Smooth muscle cell of the brain vasculature (primary cell): ENCODE measurements at regions not wholly inside any gene's neighbourhood (a gene's known extent, or its start where the extent isn't known, plus 50 kb on each side); places are given as distances from the start of the nearest gene placed in this dataset.
A peak's percentile ranks its signal among the peaks of the same experiment; 100 is the strongest.

Experiments used
- DNase-seq: peaks from one replicate; pipeline ENCODE4 v3.0.0-alpha.2; 2012; ENCODE audit warnings: low read depth, low spot score

DNA sequence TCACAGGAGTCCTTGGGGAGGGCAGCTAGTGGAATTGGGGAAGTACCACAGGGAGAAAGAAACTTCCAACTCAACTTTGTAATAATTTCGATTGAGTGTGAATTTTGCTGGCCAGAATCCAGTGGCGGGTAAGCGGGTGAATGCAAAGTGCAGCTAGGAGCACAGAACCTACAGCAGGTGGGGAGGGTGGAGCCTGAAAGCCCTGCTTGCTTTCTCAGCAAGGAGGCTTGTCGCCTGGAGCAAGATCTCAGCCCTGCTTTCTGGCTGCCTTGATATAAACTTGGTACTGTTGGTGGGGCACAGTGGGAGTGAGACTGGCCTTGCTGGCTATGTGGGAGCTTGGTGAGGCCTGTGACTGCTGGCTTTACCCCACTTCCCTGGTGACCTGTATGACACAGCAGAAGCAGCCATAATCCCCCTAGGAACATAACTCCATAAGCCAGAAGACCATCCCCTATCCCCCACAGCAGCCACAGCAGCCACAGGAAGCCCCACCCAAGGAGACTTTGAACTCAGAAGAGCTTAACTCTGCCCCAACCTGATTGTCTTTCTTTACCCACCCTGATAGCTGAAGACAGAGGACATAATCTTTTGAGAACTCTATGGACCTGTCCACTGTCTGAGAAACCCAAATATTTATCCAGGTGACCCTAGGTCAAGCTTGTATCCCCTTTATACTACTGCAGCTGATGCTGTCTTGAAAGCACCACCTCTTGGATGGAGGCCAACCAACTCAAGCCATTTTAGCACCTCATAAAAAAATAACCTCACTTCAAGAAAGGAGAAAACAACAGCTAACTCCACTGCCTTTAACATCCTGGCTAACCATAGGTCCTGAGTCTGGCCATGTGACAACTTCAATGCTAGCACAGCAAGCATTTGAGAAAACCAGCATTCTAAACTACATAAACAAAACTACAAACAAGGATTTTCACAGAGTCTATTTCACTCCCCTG lies 87.2 kb upstream of the PDE5A start:
- no peak for DNase-seq

DNA sequence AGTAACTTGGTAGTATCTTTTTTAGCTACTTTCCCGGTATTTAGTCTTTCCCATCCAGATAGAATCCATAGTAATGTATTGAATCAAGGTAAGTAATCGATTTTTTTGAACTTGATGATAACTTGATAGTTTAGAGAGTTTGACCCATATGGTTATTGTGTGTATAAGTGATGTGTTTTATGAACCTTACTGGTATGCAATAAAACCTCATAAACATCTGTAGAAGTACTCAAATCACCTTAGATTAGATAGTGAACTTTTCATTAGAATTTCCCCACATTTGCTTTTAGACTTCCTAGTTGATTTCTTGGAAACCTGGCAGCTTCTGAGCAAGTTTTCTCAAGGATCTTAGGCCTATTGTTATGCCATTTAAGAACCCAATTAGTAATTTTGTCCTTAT lies 80.8 kb upstream of the PDE5A start:
- DNase-seq, result no peak

DNA sequence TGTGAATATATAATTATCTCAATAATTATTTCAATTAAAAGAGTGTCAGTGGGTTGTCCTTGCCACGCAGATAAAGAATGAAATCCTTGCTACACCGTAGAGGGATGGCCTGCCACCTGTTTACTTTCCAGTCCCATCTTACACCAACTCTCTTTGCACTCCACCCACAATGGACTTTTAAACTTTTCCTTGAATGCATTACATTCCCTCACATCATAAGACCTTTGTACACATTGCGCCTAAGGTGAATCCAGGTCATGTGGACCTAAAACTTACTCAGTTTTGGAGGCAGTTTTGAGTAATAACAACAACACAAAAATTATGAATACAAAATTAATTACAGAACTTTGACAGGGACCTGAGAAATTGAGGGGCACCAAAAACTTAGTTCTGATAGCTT lies 78.7 kb upstream of the PDE5A start:
- DNase-seq, result no peak

DNA sequence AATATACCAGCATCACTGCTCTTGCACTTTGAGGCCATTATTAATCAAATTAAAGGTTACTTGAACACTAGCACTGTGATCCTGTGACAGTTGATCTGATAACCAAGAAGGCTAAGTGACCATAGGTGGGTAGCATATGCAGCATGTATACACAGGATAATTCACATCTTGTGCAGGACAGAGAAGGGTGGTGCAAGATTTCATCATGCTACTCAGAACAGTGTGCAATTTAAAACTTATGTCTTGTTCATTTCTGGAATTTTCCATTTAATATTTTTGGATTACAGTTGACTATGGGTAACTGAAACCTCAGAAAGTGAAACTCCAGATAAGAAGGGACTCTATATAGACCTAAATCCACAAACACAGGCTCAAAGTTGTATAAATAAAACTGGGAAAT lies 78.2 kb upstream of the PDE5A start:
- no peak for DNase-seq

DNA sequence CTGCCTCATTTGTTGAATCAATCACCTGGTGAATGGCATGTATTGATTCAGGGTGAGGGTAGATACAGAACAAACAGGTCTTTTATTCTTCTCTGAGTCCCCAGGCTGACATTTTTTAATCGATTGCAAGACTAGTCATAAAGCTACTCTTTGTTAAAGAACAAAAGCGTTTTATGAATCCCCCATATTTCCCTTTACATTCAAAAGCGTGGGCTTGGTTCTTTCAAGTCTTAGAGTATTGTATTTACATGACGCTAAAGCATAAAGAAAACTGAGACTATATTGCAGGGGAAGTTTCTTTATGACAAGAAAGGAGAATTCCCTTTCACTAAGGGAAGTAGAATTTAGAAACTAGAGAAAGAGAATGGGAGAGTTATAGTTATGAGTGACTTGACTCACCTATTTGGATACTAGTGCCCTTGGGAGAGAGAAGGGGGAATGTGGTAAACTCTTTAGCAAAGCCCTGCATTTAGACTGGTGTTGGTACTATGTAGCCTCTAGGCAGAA lies 69.3 kb upstream of the PDE5A start:
- DNase-seq, result no peak

DNA sequence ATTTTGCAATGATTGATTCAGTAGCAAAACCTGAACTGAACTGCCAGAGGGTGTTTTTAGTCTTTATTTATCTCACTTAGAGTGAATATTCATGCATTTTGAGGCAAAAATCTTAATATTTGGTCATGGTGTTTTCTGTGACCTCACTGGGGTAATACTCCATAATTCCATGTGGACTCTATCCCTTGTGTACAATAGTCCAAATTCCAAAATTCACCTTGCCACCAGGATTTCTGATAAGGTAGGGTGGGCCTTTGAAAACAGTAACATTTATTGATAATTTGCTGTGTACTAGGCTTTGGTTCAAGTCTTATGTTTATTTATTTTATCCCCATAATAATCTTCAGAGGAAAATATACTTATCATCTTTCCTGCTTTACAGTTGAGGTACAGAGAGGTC lies 68.4 kb upstream of the PDE5A start:
- DNase-seq, result no peak

DNA sequence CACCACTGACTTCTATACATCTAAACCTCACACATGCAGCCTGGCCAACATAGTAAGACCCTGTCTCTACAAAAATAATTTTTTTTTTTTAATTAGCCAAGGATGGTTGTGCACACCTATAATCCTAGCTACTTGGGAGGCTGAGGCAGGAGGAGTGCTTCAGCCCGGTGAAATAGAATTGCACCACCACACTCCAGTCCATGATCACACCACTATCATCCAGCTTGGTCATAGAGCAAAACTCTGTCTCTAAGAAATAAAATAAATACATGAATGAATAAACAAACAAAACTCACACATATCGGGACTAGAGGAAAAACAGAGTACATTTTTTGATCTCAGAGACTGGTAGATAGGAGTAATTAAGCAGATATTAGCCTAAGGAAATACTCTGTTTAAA lies 66.6 kb upstream of the PDE5A start:
- no peak for DNase-seq

DNA sequence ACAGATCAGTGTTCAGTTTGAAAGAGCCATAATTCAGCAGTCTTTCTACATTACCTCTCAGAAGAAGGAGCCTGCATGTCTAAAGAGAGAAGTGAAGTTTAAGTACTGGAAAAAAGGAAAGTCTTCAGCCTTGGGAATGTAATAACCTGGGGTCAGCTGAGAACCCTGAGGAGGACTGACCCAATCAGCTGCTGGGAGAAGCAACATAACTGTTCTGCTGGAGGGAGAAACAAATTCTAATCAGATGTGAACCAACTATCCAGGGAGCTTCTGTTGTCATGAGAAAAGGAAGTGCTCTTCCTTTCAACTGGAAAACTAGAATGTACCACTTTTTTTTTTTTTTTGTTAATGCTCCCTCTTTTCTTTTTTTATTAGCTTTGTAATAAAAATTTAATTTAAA lies 64.5 kb upstream of the PDE5A start:
- DNase-seq, result peak; percentile 32

DNA sequence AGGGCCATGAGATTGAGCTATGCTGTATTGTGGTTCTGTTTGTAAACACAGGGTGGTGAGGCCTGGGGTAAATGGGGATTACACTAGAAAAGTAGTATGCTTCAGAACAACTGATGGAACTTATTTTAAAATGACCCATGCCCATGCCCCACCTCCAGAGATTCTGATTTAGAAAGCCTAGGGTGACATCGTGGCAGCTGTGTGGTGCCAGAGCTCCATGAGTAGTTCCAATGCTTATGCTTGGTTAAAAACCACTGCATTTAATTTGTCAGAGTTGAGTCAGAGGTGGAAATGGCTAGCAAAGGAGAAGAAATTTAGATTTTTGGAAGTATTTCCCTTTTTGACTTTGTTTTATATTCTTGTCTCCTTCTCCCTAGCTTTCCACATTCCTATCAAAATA lies 63.4 kb upstream of the PDE5A start:
- no peak for DNase-seq

DNA sequence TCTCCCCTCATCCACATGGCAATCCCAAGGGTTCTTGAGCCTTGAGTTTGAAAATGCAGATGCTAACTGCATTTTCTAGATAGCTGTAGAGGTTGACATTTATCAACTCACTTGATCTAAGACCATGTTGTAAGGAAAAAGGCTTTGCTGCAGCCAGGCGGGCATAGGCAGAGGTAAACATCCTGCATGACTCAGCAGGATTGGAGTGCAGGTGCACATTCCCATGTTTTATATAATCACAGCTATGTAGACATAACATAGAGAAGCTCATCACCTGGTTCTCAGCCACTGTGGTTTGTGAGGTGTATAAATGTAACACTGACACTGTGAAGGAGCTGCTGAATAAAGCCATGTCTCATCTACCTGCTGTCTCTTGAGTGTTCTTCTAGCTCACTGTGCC lies 62.3 kb upstream of the PDE5A start:
- DNase-seq, result no peak

DNA sequence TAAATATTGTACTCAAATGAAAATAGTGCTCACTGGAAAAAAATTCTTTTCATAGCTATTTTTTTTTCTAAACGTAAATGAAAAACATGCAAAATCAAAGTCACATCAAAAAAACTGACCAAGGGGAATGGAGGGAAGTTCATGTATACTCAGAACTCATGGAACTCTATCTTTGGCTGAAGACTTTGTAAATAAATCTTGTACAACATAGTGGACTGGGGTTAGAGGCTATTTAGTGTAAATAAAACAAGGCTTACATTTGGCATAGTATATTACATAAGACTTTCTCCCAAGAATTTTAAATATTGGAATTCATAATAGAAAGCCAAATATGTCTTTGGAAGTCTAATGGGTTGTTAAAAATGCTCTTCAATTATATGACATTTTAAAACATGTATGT lies 59.8 kb upstream of the PDE5A start:
- no peak for DNase-seq

DNA sequence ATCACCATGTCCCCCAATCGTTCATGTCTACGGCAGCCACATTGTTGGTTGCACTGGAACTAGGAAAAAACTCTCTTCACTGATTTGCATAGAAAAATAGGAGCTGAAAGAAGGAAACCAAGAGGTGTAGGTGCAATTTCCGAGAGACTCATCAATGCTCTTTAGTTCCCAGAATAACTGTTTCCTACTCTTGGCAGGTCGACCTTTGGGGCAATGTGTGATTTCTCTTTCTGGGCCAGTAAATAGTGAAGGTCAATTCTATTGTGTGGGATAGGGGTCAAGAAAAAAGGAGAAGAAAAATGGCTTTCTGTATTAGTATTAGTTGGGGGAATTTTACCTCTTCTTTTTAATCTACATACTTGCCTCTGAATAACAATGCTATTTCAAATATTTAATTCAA lies 55.9 kb upstream of the PDE5A start:
- DNase-seq, result no peak

DNA sequence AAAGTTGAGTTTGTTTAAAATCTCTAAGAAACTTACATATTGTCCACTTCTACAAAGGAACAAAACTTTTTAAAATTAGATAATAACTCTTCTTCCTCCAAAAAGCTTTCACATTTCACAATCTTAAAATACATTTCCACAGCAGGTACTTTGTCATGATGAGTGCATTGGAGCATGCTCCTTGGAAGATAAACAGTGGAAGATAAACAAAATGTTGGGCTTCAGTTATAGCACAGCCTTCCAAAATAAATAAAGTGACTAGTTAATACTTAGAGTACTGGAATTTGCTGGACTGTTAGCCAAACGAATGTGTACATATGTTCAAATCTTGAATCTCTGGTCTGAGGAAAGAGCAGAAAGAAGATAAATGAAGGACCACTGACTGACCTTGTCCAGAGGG lies 54.9 kb upstream of the PDE5A start:
- peak; percentile 57 for DNase-seq

DNA sequence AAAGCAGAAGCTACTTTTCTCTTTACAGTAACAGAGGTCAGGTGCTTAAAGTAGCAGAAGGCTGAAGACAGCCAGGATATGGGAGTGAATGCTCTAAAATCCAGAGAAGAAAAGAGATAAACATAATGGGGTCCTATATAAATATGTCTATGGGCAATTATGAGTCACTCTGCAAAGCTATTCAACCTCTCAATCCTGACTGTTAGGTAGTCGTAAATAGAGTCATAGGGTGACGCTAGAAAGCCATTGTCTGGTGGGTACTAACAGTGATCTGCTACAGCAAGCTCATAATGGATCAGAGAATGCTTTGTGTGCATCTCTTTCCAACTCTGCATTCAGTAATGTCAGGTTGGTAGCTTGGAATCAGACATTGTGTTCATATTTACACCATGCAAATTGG lies 53.5 kb upstream of the PDE5A start:
- DNase-seq, result no peak

DNA sequence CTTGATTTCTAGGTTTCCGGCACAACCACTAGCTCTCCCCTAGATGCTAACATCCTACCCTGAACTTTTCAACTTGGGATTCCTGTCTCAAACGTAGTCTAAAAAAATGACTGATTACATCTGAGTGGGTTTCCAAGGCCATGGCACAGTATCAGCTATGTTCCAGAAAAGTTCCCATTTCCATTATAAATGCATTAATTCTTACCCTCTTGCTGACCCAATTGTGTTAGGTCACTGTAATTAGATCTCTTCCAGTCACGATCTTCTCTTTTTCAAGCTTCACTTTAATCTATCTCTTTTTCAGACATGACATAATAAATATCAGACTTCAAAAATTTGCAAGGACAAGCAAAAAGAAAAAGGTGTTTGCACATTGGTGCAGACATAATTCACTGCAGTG lies 50.6 kb upstream of the PDE5A start:
- no peak for DNase-seq

DNA sequence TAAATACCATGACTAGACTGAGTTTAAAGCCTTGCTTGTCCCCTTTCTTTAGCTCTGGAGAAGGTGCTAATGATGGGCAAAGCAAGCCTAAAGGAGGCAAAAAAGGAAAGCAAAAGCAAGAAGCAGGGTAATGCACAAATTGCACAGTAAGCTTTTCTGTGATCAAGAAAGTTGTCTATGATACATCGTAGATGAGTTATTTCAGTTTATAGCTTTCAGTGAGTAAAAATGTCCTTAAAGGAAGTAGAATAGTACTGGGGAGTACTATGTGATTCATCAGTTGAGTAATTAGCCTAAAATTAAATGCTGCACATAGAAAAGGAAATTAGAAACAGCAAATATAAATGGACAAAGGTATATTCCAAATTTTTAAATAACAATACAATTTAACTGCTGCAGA lies 50.2 kb upstream of the PDE5A start:
- no peak for DNase-seq
